Endothelial cell of umbilical vein (primary cell): ENCODE measurements at regions not wholly inside any gene's neighbourhood (a gene's known extent, or its start where the extent isn't known, plus 50 kb on each side); places are given as distances from the start of the nearest gene placed in this dataset.

Experiments
- BruUV-seq: library from RNA; stranded (reverse); fragments of 400-500 nt; replicated peaks from 2 replicates; lab custom pipeline; 2021; lab: Mats Ljungman, UMichigan
- CTCF ChIA-PET: fragments of 300-600, 350-600 bp; sonication (Branson Sonifier 250); formaldehyde crosslinking; loops from one replicate; lab custom pipeline; 2021; ENCODE audit warnings: antibody characterized with exemption, inconsistent platforms; lab: Charles Lee
- POLR2A ChIA-PET: fragments of 300-600, 350-600 bp; sonication (Branson Sonifier 250); formaldehyde crosslinking; loops from one replicate; lab custom pipeline; 2021; ENCODE audit warnings: antibody characterized with exemption, inconsistent platforms; lab: Charles Lee
- DNase-seq: peaks from one replicate; pipeline ENCODE4 v3.0.0-alpha.2; 2011; ENCODE audit warnings: low read depth, low spot score
- FAIRE-seq: peaks from 2 replicates; lab custom pipeline; 2011; peaks lifted over from hg19 to GRCh38; lab: Jason Lieb, UNC
- H2AFZ ChIP-seq: 2 replicates; pipeline ENCODE4 v1.6.0; 2012; ENCODE audit warnings: low read depth, low read length, control low read depth, inconsistent platforms
- H3K27ac ChIP-seq: 2 replicates; pipeline ENCODE4 v1.5.1; 2011; ENCODE audit warnings: low read depth, mild to moderate bottlenecking, control low read depth, low read length, moderate library complexity; ENCODE audit not compliant: insufficient read depth
- H3K27me3 ChIP-seq, 2 experiments: 2 replicates each; pipeline versions ENCODE4 v1.6.0 to v1.6.1; 2011; ENCODE audit warnings: low read length in 2 of 2, mixed read lengths in 1 of 2; ENCODE audit not compliant: control insufficient read depth in 2 of 2, insufficient read depth in 2 of 2
- H3K36me3 ChIP-seq, 2 experiments: 2 replicates in 1 of 2; 3 replicates in 1 of 2; pipeline ENCODE4 v1.5.1; 2011; ENCODE audit warnings: low read length in 2 of 2, mild to moderate bottlenecking in 1 of 2, moderate library complexity in 1 of 2; ENCODE audit not compliant: control insufficient read depth in 2 of 2, insufficient read depth in 2 of 2; ENCODE audit errors: extremely low read depth in 1 of 2
- H3K4me1 ChIP-seq: 3 replicates; pipeline ENCODE4 v1.5.1; 2011; ENCODE audit warnings: mild to moderate bottlenecking, low read length; ENCODE audit not compliant: control insufficient read depth, insufficient read depth; ENCODE audit errors: extremely low read depth
- H3K4me2 ChIP-seq: 2 replicates; pipeline ENCODE4 v1.6.1; 2011; ENCODE audit warnings: low read length, control low read depth, mixed read lengths; ENCODE audit not compliant: insufficient read depth
- H3K4me3 ChIP-seq, 3 experiments: fragments of 200-600 bp in 1 of 3; sonication (generic), shearing (Covaris generic) in 1 of 3; replicated peaks in 1 of 3; 2 replicates each; pipeline ENCODE4 v1.5.1; 2011 to 2016; ENCODE audit warnings: control low read depth in 3 of 3, low read length in 3 of 3, mild to moderate bottlenecking in 2 of 3, inconsistent platforms in 1 of 3, low read depth in 1 of 3, moderate library complexity in 1 of 3; ENCODE audit not compliant: insufficient read depth in 1 of 3
- H3K79me2 ChIP-seq: 2 replicates; pipeline ENCODE4 v1.6.0; 2012; ENCODE audit warnings: low read length, inconsistent platforms; ENCODE audit not compliant: control insufficient read depth, insufficient read depth
- H3K9ac ChIP-seq: replicated peaks from 2 replicates; pipeline ENCODE3; 2011; ENCODE audit warnings: low read length, control low read depth; ENCODE audit not compliant: insufficient read depth; ENCODE audit errors: extremely low read depth
- H3K9me1 ChIP-seq: replicated peaks from 3 replicates; pipeline ENCODE4 v1.6.0; 2011; ENCODE audit warnings: mild to moderate bottlenecking, low read length; ENCODE audit not compliant: control insufficient read depth, insufficient read depth; ENCODE audit errors: extremely low read depth
- H3K9me3 ChIP-seq: replicated peaks from 2 replicates; pipeline ENCODE4 v1.5.1; 2012; ENCODE audit warnings: low read length, inconsistent platforms; ENCODE audit not compliant: control insufficient read depth, insufficient read depth
- H4K20me1 ChIP-seq: replicated peaks from 2 replicates; pipeline ENCODE3; 2011; ENCODE audit warnings: mild to moderate bottlenecking, low read length; ENCODE audit not compliant: control insufficient read depth, insufficient read depth; ENCODE audit errors: extremely low read depth
- CTCF ChIP-seq, 2 donors: IDR thresholded peaks; 1 replicate in 1 of 2; 2 replicates in 1 of 2; pipeline ENCODE4 v1.5.1; 2011; ENCODE audit warnings: low read length in 2 of 2, mild to moderate bottlenecking in 2 of 2, moderate library complexity in 2 of 2, control low read depth in 1 of 2, inconsistent platforms in 1 of 2, low read depth in 1 of 2; ENCODE audit not compliant: insufficient read depth in 1 of 2; ENCODE audit errors: extremely low read depth in 1 of 2
- EZH2 ChIP-seq: IDR thresholded peaks from 2 replicates; pipeline ENCODE4 v1.6.1; 2012; ENCODE audit warnings: borderline replicate concordance, low read depth, mild to moderate bottlenecking, moderate library complexity, low read length, inconsistent platforms; ENCODE audit not compliant: severe bottlenecking
- FOS ChIP-seq: IDR thresholded peaks from 2 replicates; pipeline ENCODE4 v1.6.1; 2011; ENCODE audit warnings: mild to moderate bottlenecking, low read length, moderate library complexity, borderline replicate concordance; ENCODE audit not compliant: insufficient read depth
- GATA2 ChIP-seq: IDR thresholded peaks from 2 replicates; pipeline ENCODE4 v1.7.0; 2011; ENCODE audit warnings: low read depth, mild to moderate bottlenecking, moderate library complexity, mixed read lengths, low read length; ENCODE audit not compliant: insufficient read length, insufficient read depth
- JUN ChIP-seq: IDR thresholded peaks from 2 replicates; pipeline ENCODE4 v1.6.1; 2011; ENCODE audit warnings: borderline replicate concordance, low read depth; ENCODE audit not compliant: insufficient read length, insufficient read depth
- POLR2AphosphoS5 ChIP-seq: IDR thresholded peaks from 2 replicates; pipeline ENCODE4 v1.6.1; 2012; ENCODE audit warnings: low read depth, mild to moderate bottlenecking, control low read depth, low read length, moderate library complexity; ENCODE audit not compliant: insufficient read depth
- dilution Hi-C: fragments of 300-500 bp; cut with MboI; formaldehyde crosslinking; loops from one replicate; pipeline ENCODE4 v1.15.0; 2019; ENCODE audit warnings: low sequenced_read_pairs; ENCODE audit not compliant: extremely low pct_ligation_motif_present
- intact Hi-C: fragments of 100-400 bp; cut with micrococcal nuclease; formaldehyde crosslinking; loops from one replicate; pipeline ENCODE4 v1.10.0; 2022
- TF ChIP-seq, protein P1 (sequence below): IDR thresholded peaks from 2 replicates; pipeline ENCODE4 v1.6.1; 2011; ENCODE audit not compliant: insufficient read depth, insufficient read length

DNA sequence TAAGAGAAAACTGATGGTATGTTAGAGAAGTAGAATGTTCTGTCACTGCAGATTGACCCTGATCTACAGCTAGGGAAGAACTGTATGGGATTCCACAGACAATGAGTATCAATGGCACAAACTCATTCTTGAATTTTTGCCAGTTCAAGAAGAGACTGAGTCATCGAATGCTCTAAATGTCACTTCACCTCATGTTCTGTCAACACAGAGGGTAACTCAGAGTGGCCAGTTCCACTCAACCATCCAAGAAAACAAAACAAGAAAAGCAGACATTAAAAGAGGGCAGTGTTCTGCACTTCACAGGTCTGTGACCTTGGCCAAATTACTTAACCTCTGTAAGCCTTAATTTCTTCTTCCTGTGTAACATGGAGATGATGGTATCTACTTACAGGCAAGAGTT lies 132.2 kb upstream of the HMHB1 start:
- ChIA-PET POLR2A (no interaction called here), CTCF (no interaction called here)
- TF ChIP-seq GATA2 (no peak), CTCF (IDR thresholded peaks at IDR 0.05; ENCODE audit: extremely low read depth in 1 of 2, insufficient read depth in 1 of 2, low read depth in 1 of 2, low read length in 2 of 2) (no peak), JUN (no peak), FOS (peak; percentile 9), EZH2 (no peak), POLR2AphosphoS5 (no peak)
- TF ChIP-seq, protein P1, sequence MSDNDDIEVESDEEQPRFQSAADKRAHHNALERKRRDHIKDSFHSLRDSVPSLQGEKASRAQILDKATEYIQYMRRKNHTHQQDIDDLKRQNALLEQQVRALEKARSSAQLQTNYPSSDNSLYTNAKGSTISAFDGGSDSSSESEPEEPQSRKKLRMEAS: no peak
- intact Hi-C loops: no loop called here
- H3K36me3 ChIP-seq: no peaks in the 10 kb centered on the region
- no peak overlapping the region for H3K4me3 ChIP-seq
- no peak for DNase-seq
- peaks cover 0 to 6% of the 10 kb centered on the region in 2 experiments for H3K27me3 ChIP-seq
- H2AFZ ChIP-seq: no peak overlapping the region
- no peaks in the 10 kb centered on the region for H3K9me1 ChIP-seq
- no peaks in the 10 kb centered on the region for H3K9me3 ChIP-seq
- no peaks in the 10 kb centered on the region for H3K4me1 ChIP-seq
- H3K4me2 ChIP-seq: no peak overlapping the region
- no peak for FAIRE-seq
- H3K27ac ChIP-seq: no peak overlapping the region
- H4K20me1 ChIP-seq: no peaks in the 10 kb centered on the region
- no TSS peak for BruUV-seq
- dilution Hi-C loops: no loop called here
- no peak overlapping the region for H3K9ac ChIP-seq
- H3K79me2 ChIP-seq: no peaks in the 10 kb centered on the region
